ENCODE measurements at regions not wholly inside any gene's neighbourhood (a gene's known extent, or its start where the extent isn't known, plus 50 kb on each side); places are given as distances from the start of the nearest gene placed in this dataset.

DNA sequence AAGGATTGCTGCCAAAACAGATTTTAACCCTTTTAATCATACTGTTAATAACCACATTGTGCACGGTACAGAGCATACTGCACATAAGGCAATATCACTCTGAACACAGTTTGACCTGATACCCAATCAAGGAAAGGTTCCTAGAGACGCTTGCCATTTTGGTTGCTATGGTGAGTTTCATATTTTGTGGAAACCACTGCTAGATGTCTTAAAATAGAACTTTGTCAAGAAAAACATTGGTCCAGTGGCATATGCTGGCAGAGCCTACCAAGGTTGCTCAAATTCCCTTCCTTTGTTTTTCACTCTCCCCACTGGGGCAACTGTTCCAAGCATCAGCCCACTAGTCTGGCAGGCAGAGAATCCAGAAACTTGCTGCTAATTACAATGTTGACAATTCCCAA is 114.8 kb upstream of the DPYD start:
- H3K4me1 ChIP-seq (ENCODE audit: insufficient read depth, poor library complexity, severe bottlenecking) = peaks cover 2% of the 10 kb centered on the region
- DNase-seq (ENCODE audit: low spot score) (no peak), ATAC-seq (ENCODE audit: low read depth) (no peak)
- H3K36me3 ChIP-seq (ENCODE audit: low read depth) = no peaks in the 10 kb centered on the region
- no peaks in the 10 kb centered on the region for H3K9me3 ChIP-seq (ENCODE audit: severe bottlenecking)
- no peaks in the 10 kb centered on the region for H3K27me3 ChIP-seq (ENCODE audit: insufficient read depth, poor library complexity, severe bottlenecking)
- TF ChIP-seq, protein P1, sequence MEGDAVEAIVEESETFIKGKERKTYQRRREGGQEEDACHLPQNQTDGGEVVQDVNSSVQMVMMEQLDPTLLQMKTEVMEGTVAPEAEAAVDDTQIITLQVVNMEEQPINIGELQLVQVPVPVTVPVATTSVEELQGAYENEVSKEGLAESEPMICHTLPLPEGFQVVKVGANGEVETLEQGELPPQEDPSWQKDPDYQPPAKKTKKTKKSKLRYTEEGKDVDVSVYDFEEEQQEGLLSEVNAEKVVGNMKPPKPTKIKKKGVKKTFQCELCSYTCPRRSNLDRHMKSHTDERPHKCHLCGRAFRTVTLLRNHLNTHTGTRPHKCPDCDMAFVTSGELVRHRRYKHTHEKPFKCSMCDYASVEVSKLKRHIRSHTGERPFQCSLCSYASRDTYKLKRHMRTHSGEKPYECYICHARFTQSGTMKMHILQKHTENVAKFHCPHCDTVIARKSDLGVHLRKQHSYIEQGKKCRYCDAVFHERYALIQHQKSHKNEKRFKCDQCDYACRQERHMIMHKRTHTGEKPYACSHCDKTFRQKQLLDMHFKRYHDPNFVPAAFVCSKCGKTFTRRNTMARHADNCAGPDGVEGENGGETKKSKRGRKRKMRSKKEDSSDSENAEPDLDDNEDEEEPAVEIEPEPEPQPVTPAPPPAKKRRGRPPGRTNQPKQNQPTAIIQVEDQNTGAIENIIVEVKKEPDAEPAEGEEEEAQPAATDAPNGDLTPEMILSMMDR (IDR thresholded peaks at IDR 0.05; ENCODE audit: poor library complexity, severe bottlenecking) = no peak
- H3K27ac ChIP-seq (ENCODE audit: poor library complexity, severe bottlenecking) = no peak overlapping the region
- H3K4me3 ChIP-seq (ENCODE audit: severe bottlenecking) = no peak overlapping the region

DNA sequence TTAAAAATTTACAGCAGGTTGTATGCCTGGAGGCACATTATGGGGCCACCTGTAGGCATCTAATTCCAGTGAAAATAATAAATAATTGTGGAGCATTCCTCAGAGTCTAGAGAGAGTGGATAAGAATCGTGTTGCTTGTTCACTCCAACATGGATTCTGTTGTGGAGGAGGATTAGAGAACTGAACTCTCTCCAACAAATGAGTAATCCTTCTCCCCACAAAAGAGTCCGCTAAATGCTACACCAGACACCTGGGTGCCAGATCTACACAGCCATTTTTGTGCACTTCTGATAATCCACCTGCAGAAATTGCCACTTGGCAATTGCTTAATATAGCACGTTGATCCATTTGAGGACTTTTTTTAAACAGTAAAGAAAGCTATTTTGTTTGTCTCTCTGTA is 113.7 kb upstream of the DPYD start:
- no peaks in the 10 kb centered on the region for H3K9me3 ChIP-seq (ENCODE audit: severe bottlenecking)
- ATAC-seq (ENCODE audit: low read depth) (no peak), DNase-seq (ENCODE audit: low spot score) (no peak)
- H3K4me3 ChIP-seq (ENCODE audit: severe bottlenecking) = no peak overlapping the region
- H3K36me3 ChIP-seq (ENCODE audit: low read depth) = no peaks in the 10 kb centered on the region
- H3K27ac ChIP-seq (ENCODE audit: poor library complexity, severe bottlenecking) = no peak overlapping the region
- no peaks in the 10 kb centered on the region for H3K27me3 ChIP-seq (ENCODE audit: insufficient read depth, poor library complexity, severe bottlenecking)
- TF ChIP-seq, protein P1 (IDR thresholded peaks at IDR 0.05; ENCODE audit: poor library complexity, severe bottlenecking) = no peak
- peaks cover 8% of the 10 kb centered on the region for H3K4me1 ChIP-seq (ENCODE audit: insufficient read depth, poor library complexity, severe bottlenecking)

DNA sequence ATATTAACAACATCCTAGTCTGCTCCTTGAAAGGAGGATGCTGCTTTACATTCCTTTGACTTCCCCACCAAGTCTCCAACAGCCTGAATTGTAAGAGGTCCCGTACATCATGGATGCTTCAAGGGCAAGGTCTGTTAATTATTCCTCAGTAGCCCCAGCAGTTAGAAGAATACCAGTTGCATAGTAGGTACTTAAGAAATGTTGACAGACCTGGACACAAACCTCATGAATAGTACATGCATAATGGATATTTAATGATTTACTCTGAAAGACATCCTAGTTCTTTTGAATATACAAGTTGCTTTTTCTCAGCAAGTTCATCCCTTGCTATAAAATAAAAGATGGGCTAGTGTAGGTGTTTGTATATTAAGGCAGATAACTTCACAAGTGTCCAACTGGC is 112.1 kb upstream of the DPYD start:
- TF ChIP-seq, protein P1 (IDR thresholded peaks at IDR 0.05; ENCODE audit: poor library complexity, severe bottlenecking) = no peak
- DNase-seq (ENCODE audit: low spot score) (no peak), ATAC-seq (ENCODE audit: low read depth) (no peak)
- H3K4me3 ChIP-seq (ENCODE audit: severe bottlenecking) = no peak overlapping the region
- no peaks in the 10 kb centered on the region for H3K9me3 ChIP-seq (ENCODE audit: severe bottlenecking)
- H3K4me1 ChIP-seq (ENCODE audit: insufficient read depth, poor library complexity, severe bottlenecking) = peaks cover 19% of the 10 kb centered on the region
- no peaks in the 10 kb centered on the region for H3K36me3 ChIP-seq (ENCODE audit: low read depth)
- H3K27ac ChIP-seq (ENCODE audit: poor library complexity, severe bottlenecking) = no peak overlapping the region
- no peaks in the 10 kb centered on the region for H3K27me3 ChIP-seq (ENCODE audit: insufficient read depth, poor library complexity, severe bottlenecking)

DNA sequence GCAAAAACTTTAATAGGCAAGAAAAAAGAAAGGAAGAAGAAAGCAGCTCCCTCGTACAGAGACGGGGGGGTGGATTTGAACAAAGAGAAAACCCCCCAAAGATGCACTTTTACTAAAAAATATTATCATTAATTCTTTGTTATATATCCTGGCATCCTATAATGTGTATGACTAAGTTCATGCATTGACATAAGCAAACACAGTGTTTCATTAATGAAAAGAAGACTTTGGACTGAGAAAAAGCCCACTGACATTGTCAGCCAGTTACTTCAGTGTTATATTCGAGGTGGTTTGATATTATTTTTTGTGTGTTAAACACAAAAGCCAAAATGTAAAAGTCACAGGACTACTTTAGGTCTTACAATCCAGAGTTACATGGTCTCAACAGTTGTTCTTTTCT is 110.1 kb upstream of the DPYD start:
- Histone ChIP-seq H3K4me1 (ENCODE audit: insufficient read depth, poor library complexity, severe bottlenecking) (peaks cover 23% of the 10 kb centered on the region), H3K4me3 (ENCODE audit: severe bottlenecking) (no peak overlapping the region), H3K36me3 (ENCODE audit: low read depth) (no peaks in the 10 kb centered on the region), H3K27me3 (ENCODE audit: insufficient read depth, poor library complexity, severe bottlenecking) (no peaks in the 10 kb centered on the region), H3K27ac (ENCODE audit: poor library complexity, severe bottlenecking) (peak overlapping the region; percentile 39), H3K9me3 (ENCODE audit: severe bottlenecking) (no peaks in the 10 kb centered on the region)
- TF ChIP-seq, protein P1 (IDR thresholded peaks at IDR 0.05; ENCODE audit: poor library complexity, severe bottlenecking) = no peak
- ATAC-seq (ENCODE audit: low read depth) (no peak), DNase-seq (ENCODE audit: low spot score) (no peak)

DNA sequence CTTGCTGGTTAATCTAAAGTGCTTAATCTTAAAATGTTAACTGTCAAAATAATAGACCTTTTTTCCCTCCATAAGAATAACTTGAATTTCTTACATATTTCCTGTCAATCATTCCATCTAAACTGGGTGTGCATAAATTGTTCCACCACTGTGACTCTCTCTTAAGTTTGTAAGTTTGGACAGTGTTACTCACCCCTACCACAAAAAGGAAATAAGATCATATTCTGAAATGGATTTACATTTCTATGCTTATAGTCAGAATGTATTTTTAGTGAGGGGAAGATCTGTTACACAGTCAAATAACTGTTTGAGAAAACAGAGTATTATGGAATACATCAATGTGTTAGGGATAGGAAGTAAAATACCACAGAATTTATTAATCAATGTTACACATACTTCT is 109.6 kb upstream of the DPYD start:
- Histone ChIP-seq H3K9me3 (ENCODE audit: severe bottlenecking) (no peaks in the 10 kb centered on the region), H3K27ac (ENCODE audit: poor library complexity, severe bottlenecking) (peak overlapping the region; percentile 39), H3K36me3 (ENCODE audit: low read depth) (no peaks in the 10 kb centered on the region), H3K4me3 (ENCODE audit: severe bottlenecking) (no peak overlapping the region), H3K4me1 (ENCODE audit: insufficient read depth, poor library complexity, severe bottlenecking) (peaks cover 23% of the 10 kb centered on the region), H3K27me3 (ENCODE audit: insufficient read depth, poor library complexity, severe bottlenecking) (no peaks in the 10 kb centered on the region)
- TF ChIP-seq, protein P1 (IDR thresholded peaks at IDR 0.05; ENCODE audit: poor library complexity, severe bottlenecking) = no peak
- ATAC-seq (ENCODE audit: low read depth) (peak; percentile 85), DNase-seq (ENCODE audit: low spot score) (no peak)

Data from RWPE2 (cell line).